ENCODE measurements at regions not wholly inside any gene's neighbourhood (a gene's known extent, or its start where the extent isn't known, plus 50 kb on each side); places are given as distances from the start of the nearest gene placed in this dataset.

GRCh38 chr7:88386665-88387156, 80.0 kb upstream of the STEAP4 start:
- no peak for TF ChIP-seq CTCF (conservative IDR thresholded peaks at IDR 0.05)
- DNase-seq (ENCODE audit: extremely low spot score, unreplicated experiment): no peak
- Mint-ChIP-seq H3K4me3 (no peak overlapping the region), H3K27me3 (peaks cover 4% of the 10 kb centered on the region), H3K27ac (no peak overlapping the region), H3K4me1 (ENCODE audit: unreplicated experiment) (no peaks in the 10 kb centered on the region), H3K36me3 (no peaks in the 10 kb centered on the region), H3K9me3 (no peaks in the 10 kb centered on the region)

GRCh38 chr7:88377434-88377833, 70.7 kb upstream of the STEAP4 start:
- Mint-ChIP-seq H3K4me1 (ENCODE audit: unreplicated experiment) (peaks cover 5% of the 10 kb centered on the region), H3K9me3 (peaks cover 3% of the 10 kb centered on the region), H3K27ac (no peak overlapping the region), H3K36me3 (no peaks in the 10 kb centered on the region), H3K4me3 (no peak overlapping the region), H3K27me3 (no peaks in the 10 kb centered on the region)
- DNase-seq (ENCODE audit: extremely low spot score, unreplicated experiment): no peak
- no peak for TF ChIP-seq CTCF (conservative IDR thresholded peaks at IDR 0.05)

DNA sequence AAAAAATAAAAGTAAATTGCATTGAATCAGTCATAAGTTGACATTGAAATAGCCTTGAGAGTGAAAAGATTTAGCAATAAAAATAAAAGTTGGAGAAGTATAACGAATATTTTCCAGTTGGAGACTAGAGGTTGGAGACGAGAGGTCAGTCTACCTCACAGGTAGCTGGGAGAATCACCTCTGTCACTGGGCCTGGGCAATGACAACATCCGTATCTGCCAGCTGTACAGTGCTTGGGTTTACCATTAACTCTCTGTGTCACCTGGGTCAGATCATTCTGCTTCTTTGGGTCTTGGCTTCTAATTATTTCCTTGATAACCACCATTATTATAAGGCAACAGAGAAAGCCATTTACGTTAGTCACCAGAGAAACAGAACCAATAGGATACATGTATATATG, 62.0 kb upstream of the STEAP4 start:
- H3K27ac Mint-ChIP-seq: no peak overlapping the region
- H3K36me3 Mint-ChIP-seq: no peaks in the 10 kb centered on the region
- no peak overlapping the region for H3K4me3 Mint-ChIP-seq
- no peaks in the 10 kb centered on the region for H3K4me1 Mint-ChIP-seq (ENCODE audit: unreplicated experiment)
- no peaks in the 10 kb centered on the region for H3K27me3 Mint-ChIP-seq
- TF ChIP-seq CTCF (conservative IDR thresholded peaks at IDR 0.05): no peak
- no peaks in the 10 kb centered on the region for H3K9me3 Mint-ChIP-seq
- no peak for DNase-seq (ENCODE audit: extremely low spot score, unreplicated experiment)

DNA sequence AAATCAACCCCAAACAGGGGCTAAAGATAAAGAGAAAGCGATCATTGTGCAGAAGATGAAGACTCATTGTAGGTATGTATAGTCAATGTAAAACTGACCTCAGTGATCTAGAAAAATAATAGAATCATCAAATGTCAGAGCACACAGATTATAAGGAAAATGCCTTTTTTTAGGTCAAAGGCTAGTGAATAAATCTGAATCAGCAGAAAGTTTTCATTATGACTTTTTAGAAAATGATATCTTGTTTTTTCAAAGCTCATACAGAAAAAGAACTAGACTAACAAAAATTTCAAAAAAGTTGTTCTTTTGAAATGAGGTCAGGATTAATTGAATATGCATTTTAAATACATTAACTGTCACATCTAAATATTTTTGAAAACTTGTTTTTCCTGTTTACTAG, 60.2 kb upstream of the STEAP4 start:
- no peak for DNase-seq (ENCODE audit: extremely low spot score, unreplicated experiment)
- no peak for TF ChIP-seq CTCF (conservative IDR thresholded peaks at IDR 0.05)
- H3K36me3 Mint-ChIP-seq: no peaks in the 10 kb centered on the region
- no peaks in the 10 kb centered on the region for H3K4me1 Mint-ChIP-seq (ENCODE audit: unreplicated experiment)
- H3K9me3 Mint-ChIP-seq: no peaks in the 10 kb centered on the region
- no peaks in the 10 kb centered on the region for H3K27me3 Mint-ChIP-seq
- no peak overlapping the region for H3K4me3 Mint-ChIP-seq
- no peak overlapping the region for H3K27ac Mint-ChIP-seq

DNA sequence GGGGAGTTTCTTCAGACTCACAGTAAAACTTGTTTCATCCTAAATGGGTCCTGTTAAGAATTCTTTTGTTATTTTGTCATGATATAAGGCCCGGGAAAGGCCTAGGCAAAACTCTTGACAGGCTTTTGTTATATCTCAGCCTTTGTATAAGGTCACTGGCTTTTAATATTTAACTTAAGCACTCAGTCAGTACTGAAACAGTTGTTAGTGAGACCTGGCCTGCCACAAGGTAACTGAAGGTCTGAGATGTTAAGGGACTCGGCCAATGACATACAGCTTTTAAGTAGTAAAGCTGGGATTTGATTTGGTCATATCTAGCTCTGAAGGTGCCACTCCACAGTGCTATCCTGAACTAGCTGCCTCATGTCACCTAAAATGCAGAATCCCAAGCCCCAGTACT, 57.2 kb upstream of the STEAP4 start:
- no peak for TF ChIP-seq CTCF (conservative IDR thresholded peaks at IDR 0.05)
- Mint-ChIP-seq H3K4me1 (ENCODE audit: unreplicated experiment) (no peaks in the 10 kb centered on the region), H3K27ac (no peak overlapping the region), H3K4me3 (no peak overlapping the region), H3K27me3 (no peaks in the 10 kb centered on the region), H3K9me3 (no peaks in the 10 kb centered on the region), H3K36me3 (no peaks in the 10 kb centered on the region)
- DNase-seq (ENCODE audit: extremely low spot score, unreplicated experiment): no peak

- no peak for DNase-seq (ENCODE audit: extremely low spot score, unreplicated experiment)
- no peaks in the 10 kb centered on the region for H3K27me3 Mint-ChIP-seq
- H3K27ac Mint-ChIP-seq: no peak overlapping the region
- no peak overlapping the region for H3K4me3 Mint-ChIP-seq
- no peaks in the 10 kb centered on the region for H3K9me3 Mint-ChIP-seq
- no peaks in the 10 kb centered on the region for H3K4me1 Mint-ChIP-seq (ENCODE audit: unreplicated experiment)
- H3K36me3 Mint-ChIP-seq: no peaks in the 10 kb centered on the region
- no peak for TF ChIP-seq CTCF (conservative IDR thresholded peaks at IDR 0.05)
These were observed 56.6 kb upstream of the STEAP4 start for GRCh38 chr7:88363249-88363648.
